Stomach smooth muscle (tissue), 2 donors: ENCODE measurements at regions not wholly inside any gene's neighbourhood (a gene's known extent, or its start where the extent isn't known, plus 50 kb on each side); places are given as distances from the start of the nearest gene placed in this dataset.

ENCODE experiments used
- H3K27ac ChIP-seq: one replicate; pipeline ENCODE4 v1.7.0; 2013; ENCODE audit warnings: mild to moderate bottlenecking, low read length, inconsistent platforms
- H3K27me3 ChIP-seq, 2 donors: one replicate each; pipeline ENCODE4 v1.7.0; 2013; ENCODE audit warnings: low read length in 2 of 2; ENCODE audit not compliant: insufficient read depth in 2 of 2, control insufficient read depth in 1 of 2
- H3K36me3 ChIP-seq, 2 donors: one replicate each; pipeline ENCODE4 v1.7.0; 2013; ENCODE audit warnings: low read length in 2 of 2; ENCODE audit not compliant: control insufficient read depth in 2 of 2, insufficient read depth in 2 of 2
- H3K4me1 ChIP-seq: one replicate; pipeline ENCODE4 v1.7.0; 2013; ENCODE audit warnings: low read length; ENCODE audit not compliant: control insufficient read depth, insufficient read depth
- H3K4me3 ChIP-seq, 2 donors: one replicate each; pipeline ENCODE4 v1.7.0; 2013; ENCODE audit warnings: low read length in 2 of 2
- H3K9ac ChIP-seq, 2 donors: one replicate each; pipeline ENCODE4 v1.7.0; 2013; ENCODE audit warnings: low read length in 2 of 2, mild to moderate bottlenecking in 1 of 2
- H3K9me3 ChIP-seq, 2 donors: one replicate each; pipeline ENCODE4 v1.7.0; 2013; ENCODE audit warnings: low read length in 2 of 2; ENCODE audit not compliant: control insufficient read depth in 2 of 2
- donor health status: healthy.
- donor health status: Pancreatic carcinoma.

DNA sequence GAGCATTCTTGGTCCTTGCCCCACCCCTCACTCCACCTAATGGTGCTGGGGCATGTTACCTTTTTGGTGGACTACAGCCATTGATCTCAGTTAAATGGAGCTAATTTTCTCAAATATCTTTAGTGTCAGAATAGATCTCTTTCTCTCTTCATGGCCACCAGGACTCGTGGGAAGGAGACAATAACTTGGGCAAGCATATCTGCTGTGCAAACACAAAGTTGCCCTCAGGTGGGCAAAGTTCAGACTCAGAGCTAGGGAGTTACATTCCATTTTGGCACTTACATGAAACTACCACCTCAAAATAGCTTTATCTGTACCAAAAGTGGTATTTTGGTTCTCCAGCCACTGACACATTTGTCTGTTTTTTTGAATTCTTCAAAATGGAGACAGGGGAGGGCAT, 671.9 kb upstream of the KLF4 start:
- H3K27ac ChIP-seq = no peak overlapping the region
- no peaks in the 10 kb centered on the region for H3K27me3 ChIP-seq
- H3K36me3 ChIP-seq = no peaks in the 10 kb centered on the region
- no peaks in the 10 kb centered on the region for H3K9me3 ChIP-seq
- H3K4me1 ChIP-seq = no peaks in the 10 kb centered on the region
- H3K4me3 ChIP-seq = no peak overlapping the region
- H3K9ac ChIP-seq = no peak overlapping the region

DNA sequence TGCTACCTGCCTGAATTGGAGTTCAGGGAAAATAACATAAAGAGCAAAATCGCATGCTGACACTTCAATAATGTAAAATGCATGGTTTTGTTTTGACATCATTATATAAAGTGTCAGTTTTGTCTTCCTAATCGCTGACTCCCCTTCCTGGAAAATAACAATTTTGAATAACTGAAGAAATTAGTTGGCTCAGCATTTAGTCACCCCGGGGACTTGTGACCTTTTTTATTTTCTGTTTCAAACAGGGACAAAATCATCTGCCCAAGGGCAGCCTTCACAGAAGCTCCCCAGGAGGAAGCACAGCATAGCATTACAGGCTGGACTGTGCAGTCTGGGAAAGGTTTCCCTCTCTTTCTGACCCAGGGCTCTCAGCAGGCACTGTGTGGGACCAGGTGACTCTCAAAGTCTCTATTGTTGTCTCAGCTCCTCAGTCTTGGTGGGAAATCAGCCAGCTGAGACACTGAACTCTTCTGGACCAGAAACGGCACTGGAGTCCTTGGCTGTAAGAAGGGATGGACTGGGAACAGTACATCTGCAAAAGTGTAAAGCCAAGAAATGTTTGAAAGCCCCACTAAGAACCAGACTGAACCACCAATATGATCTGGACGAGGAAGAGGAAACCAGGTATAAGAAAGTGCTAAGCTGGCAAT, 671.3 kb upstream of the KLF4 start:
- Histone ChIP-seq H3K9ac (no peak overlapping the region), H3K9me3 (no peaks in the 10 kb centered on the region), H3K4me1 (no peaks in the 10 kb centered on the region), H3K27me3 (no peaks in the 10 kb centered on the region), H3K4me3 (no peak overlapping the region), H3K36me3 (no peaks in the 10 kb centered on the region), H3K27ac (no peak overlapping the region)

DNA sequence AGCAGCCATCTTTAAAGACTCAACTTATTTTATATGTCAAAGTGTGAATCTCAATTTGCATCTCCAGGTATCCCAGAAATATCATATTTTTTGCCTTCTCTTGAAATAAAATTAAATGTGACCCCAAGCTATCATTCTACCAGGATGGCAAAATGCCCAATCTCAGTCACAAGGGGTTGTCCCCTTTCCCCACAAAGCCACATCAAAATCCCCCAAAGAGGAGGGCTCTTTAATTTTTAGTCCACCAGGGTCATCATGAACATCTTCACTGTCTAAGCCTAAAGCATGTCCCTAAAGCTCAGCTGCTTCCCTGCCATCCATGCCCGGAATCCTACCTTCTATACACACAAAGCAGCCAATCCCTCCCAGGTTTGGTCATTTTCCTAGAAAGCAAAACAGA, 670.5 kb upstream of the KLF4 start:
- no peak overlapping the region for H3K9ac ChIP-seq
- no peaks in the 10 kb centered on the region for H3K4me1 ChIP-seq
- no peak overlapping the region for H3K27ac ChIP-seq
- H3K9me3 ChIP-seq = no peaks in the 10 kb centered on the region
- H3K4me3 ChIP-seq = no peak overlapping the region
- H3K27me3 ChIP-seq = no peaks in the 10 kb centered on the region
- H3K36me3 ChIP-seq = no peaks in the 10 kb centered on the region

GRCh38 chr9:108158236-108158995, 668.8 kb upstream of the KLF4 start:
- Histone ChIP-seq H3K27ac (no peak overlapping the region), H3K27me3 (no peaks in the 10 kb centered on the region), H3K36me3 (no peaks in the 10 kb centered on the region), H3K9ac (no peak overlapping the region), H3K4me1 (no peaks in the 10 kb centered on the region), H3K4me3 (no peak overlapping the region), H3K9me3 (peaks cover 0 to 2% of the 10 kb centered on the region in 2 donors)

DNA sequence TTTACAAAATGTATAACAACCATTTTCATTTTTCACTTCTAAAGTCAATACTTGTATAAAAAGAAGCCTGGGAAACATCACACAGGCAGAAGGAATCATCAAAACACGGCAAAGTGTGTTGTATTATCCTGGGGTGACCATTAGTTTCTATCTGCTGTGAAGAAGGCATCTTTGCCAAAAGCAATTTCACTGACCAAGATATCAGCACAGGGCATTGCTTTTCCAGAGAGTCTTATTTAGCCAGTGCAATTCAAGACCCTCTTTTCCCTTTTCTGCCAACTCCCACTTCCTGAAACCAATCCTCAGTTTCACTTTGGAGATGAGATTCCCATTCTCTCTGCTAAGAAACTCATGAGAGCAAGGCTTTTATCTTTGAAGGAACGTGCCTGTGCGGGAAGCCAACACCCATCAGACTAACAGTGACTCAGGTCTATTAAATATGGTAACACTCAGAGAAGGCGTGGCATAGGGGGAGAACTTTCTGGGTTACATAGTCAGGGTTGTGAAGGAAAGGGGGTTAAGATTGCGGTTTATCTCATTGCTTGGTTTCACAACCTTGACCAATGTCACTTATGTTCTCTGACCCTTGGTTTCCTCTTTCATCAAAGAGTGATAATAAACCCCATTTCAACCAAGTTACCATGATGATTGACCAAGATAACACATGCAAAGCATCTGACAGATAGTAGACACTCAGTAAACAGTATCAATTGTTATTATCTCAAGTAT, 666.9 kb upstream of the KLF4 start:
- H3K9ac ChIP-seq = no peak overlapping the region
- H3K27ac ChIP-seq = no peak overlapping the region
- H3K36me3 ChIP-seq = no peaks in the 10 kb centered on the region
- H3K27me3 ChIP-seq = no peaks in the 10 kb centered on the region
- no peak overlapping the region for H3K4me3 ChIP-seq
- H3K9me3 ChIP-seq = peaks cover 0 to 2% of the 10 kb centered on the region in 2 donors
- no peaks in the 10 kb centered on the region for H3K4me1 ChIP-seq

GRCh38 chr9:108153416-108153815, 663.8 kb upstream of the KLF4 start:
- Histone ChIP-seq H3K36me3 (no peaks in the 10 kb centered on the region), H3K9ac (no peak overlapping the region), H3K9me3 (peaks cover 0 to 2% of the 10 kb centered on the region in 2 donors), H3K4me3 (no peak overlapping the region), H3K27me3 (no peaks in the 10 kb centered on the region), H3K27ac (no peak overlapping the region), H3K4me1 (no peaks in the 10 kb centered on the region)

- Histone ChIP-seq H3K27ac (no peak overlapping the region), H3K36me3 (no peaks in the 10 kb centered on the region), H3K4me3 (no peak overlapping the region), H3K9ac (no peak overlapping the region), H3K9me3 (peaks cover 0 to 2% of the 10 kb centered on the region in 2 donors), H3K27me3 (no peaks in the 10 kb centered on the region), H3K4me1 (no peaks in the 10 kb centered on the region)
Measured at GRCh38 chr9:108150736-108151586, 661.4 kb upstream of the KLF4 start.

- no peaks in the 10 kb centered on the region for H3K4me1 ChIP-seq
- no peak overlapping the region for H3K4me3 ChIP-seq
- no peak overlapping the region for H3K27ac ChIP-seq
- H3K9me3 ChIP-seq = no peaks in the 10 kb centered on the region
- H3K9ac ChIP-seq = no peak overlapping the region
- no peaks in the 10 kb centered on the region for H3K36me3 ChIP-seq
- no peaks in the 10 kb centered on the region for H3K27me3 ChIP-seq
Measured at GRCh38 chr9:108149326-108149725, 659.8 kb upstream of the KLF4 start.

GRCh38 chr9:108142504-108143201, 653.1 kb upstream of the KLF4 start:
- H3K36me3 ChIP-seq = no peaks in the 10 kb centered on the region
- peak overlapping the region; percentile 77 for H3K27ac ChIP-seq
- peak overlapping the region; percentile 9 to 50 for H3K4me3 ChIP-seq
- H3K4me1 ChIP-seq = peaks cover 16% of the 10 kb centered on the region
- H3K9ac ChIP-seq = peak overlapping the region; percentile 30 to 46
- no peaks in the 10 kb centered on the region for H3K9me3 ChIP-seq
- H3K27me3 ChIP-seq = no peaks in the 10 kb centered on the region

DNA sequence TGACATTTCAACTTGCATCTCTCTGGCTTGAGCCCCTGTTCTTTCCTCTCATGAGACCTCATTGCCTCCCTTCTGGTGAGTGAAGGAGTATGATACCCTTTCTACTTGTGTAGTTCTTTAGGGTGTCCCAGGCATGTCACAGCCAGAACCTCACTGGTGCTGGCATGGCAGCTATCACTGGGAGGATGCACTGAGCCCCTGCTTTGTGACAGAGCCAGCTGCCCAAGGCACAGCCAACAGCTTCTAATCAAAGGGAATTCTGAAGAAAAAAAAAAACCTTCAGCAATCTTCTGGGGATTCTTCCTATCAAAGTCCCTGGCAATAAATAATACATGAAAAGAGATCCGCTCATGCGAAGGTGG, 652.6 kb upstream of the KLF4 start:
- no peak overlapping the region for H3K4me3 ChIP-seq
- no peaks in the 10 kb centered on the region for H3K9me3 ChIP-seq
- H3K4me1 ChIP-seq = peaks cover 16% of the 10 kb centered on the region
- H3K27me3 ChIP-seq = no peaks in the 10 kb centered on the region
- peak overlapping the region in 1 of 2 donors; percentile 17 for H3K9ac ChIP-seq
- no peaks in the 10 kb centered on the region for H3K36me3 ChIP-seq
- peak overlapping the region; percentile 77 for H3K27ac ChIP-seq
